HAP-1 (cell line): ENCODE measurements at regions not wholly inside any gene's neighbourhood (a gene's known extent, or its start where the extent isn't known, plus 50 kb on each side); places are given as distances from the start of the nearest gene placed in this dataset.

ENCODE experiments used
- DNase-seq, 2 experiments: peaks; one replicate each; pipeline ENCODE4 v3.0.0-alpha.2; 2016 to 2020; ENCODE audit warnings: low spot score in 2 of 2
- H3K27me3 ChIP-seq: fragments of 250-450 bp; sonication (Bioruptor Pico); 2 replicates; pipeline ENCODE4 v1.5.1; 2020; ENCODE audit warnings: low read depth, mild to moderate bottlenecking, moderate library complexity
- H3K36me3 ChIP-seq: fragments of 250-450 bp; sonication (Bioruptor Pico); replicated peaks from 2 replicates; pipeline ENCODE4 v1.5.1; 2020; ENCODE audit warnings: mild to moderate bottlenecking
- H3K4me1 ChIP-seq: fragments of 250-450 bp; sonication (Bioruptor Pico); 2 replicates; pipeline ENCODE4 v1.5.1; 2020; ENCODE audit warnings: mild to moderate bottlenecking
- H3K4me3 ChIP-seq: fragments of 250-450 bp; sonication (Bioruptor Pico); 2 replicates; pipeline ENCODE4 v1.5.1; 2020; ENCODE audit warnings: mild to moderate bottlenecking, moderate library complexity
- H3K9me3 ChIP-seq: fragments of 250-450 bp; sonication (Bioruptor Pico); 2 replicates; pipeline ENCODE4 v1.5.1; 2020; ENCODE audit warnings: mild to moderate bottlenecking, moderate library complexity
- in situ Hi-C: fragments of 300-500 bp; cut with MboI; formaldehyde crosslinking; loops from 3 replicates; pipeline ENCODE4 v1.14.3; 2020; ENCODE audit warnings: low sequenced_read_pairs, inconsistent platforms, mixed read lengths

DNA sequence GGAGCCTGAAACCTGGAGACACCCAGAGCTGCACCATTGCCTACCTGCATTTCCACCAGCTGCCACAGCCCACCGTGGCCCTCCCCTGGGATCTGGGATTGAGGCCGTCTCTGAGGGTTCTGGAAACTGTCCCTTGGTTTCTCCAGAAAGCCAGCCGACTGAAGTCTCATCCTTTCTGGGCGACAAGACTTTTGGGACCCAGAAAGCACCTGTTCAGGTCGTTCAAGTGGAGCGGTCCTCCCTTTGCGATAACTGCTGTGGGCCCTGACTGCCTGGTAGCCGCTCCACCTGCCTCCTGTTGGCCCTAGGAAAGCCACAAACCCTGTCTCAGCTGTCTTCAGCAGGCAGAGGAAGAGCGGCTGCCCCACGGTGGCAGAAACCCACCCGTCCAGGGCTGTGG lies 346.0 kb upstream of the MKI67 start:
- DNase-seq, result no peak
- no peaks in the 10 kb centered on the region for H3K27me3 ChIP-seq
- no peaks in the 10 kb centered on the region for H3K36me3 ChIP-seq
- in situ Hi-C loops, result no loop called here
- no peak overlapping the region for H3K4me3 ChIP-seq
- no peaks in the 10 kb centered on the region for H3K4me1 ChIP-seq
- no peaks in the 10 kb centered on the region for H3K9me3 ChIP-seq

- Histone ChIP-seq H3K27me3 (no peaks in the 10 kb centered on the region), H3K4me3 (no peak overlapping the region), H3K36me3 (no peaks in the 10 kb centered on the region), H3K4me1 (no peaks in the 10 kb centered on the region), H3K9me3 (no peaks in the 10 kb centered on the region)
- in situ Hi-C loops, result no loop called here
- DNase-seq, result no peak
Measured at GRCh38 chr10:128473396-128473795, 347.2 kb upstream of the MKI67 start.

GRCh38 chr10:128473911-128474310 lies 347.7 kb upstream of the MKI67 start:
- H3K36me3 ChIP-seq, result no peaks in the 10 kb centered on the region
- in situ Hi-C loops, result no loop called here
- H3K4me1 ChIP-seq, result no peaks in the 10 kb centered on the region

DNA sequence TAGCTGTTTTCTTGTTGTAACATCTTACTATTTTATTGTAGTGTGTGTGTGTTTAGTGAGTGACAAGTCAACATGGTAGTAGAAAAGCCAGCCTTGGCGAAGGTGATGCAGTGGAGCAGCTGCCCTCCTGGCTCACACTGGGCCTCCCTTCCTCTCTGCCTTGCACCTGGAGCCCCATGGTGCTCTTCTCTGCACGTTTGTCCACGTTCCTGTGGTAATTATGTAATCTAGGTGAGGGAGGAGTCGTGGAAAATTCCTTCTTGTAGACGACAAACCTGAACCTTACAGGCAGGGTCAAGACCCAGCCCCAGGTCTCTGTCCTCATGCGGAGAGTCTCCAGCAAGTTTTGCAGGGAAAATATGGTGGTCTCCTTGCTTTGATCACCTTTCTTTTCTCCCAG lies 348.3 kb upstream of the MKI67 start:
- H3K9me3 ChIP-seq, result no peaks in the 10 kb centered on the region
- DNase-seq, result no peak
- in situ Hi-C loops, result no loop called here
- no peak overlapping the region for H3K4me3 ChIP-seq
- H3K27me3 ChIP-seq, result no peaks in the 10 kb centered on the region
- H3K4me1 ChIP-seq, result no peaks in the 10 kb centered on the region
- H3K36me3 ChIP-seq, result no peaks in the 10 kb centered on the region

More at GRCh38 chr10:128473911-128474310, 347.7 kb upstream of the MKI67 start:
- DNase-seq, result no peak
- H3K9me3 ChIP-seq, result no peaks in the 10 kb centered on the region
- H3K4me3 ChIP-seq, result no peak overlapping the region
- no peaks in the 10 kb centered on the region for H3K27me3 ChIP-seq

DNA sequence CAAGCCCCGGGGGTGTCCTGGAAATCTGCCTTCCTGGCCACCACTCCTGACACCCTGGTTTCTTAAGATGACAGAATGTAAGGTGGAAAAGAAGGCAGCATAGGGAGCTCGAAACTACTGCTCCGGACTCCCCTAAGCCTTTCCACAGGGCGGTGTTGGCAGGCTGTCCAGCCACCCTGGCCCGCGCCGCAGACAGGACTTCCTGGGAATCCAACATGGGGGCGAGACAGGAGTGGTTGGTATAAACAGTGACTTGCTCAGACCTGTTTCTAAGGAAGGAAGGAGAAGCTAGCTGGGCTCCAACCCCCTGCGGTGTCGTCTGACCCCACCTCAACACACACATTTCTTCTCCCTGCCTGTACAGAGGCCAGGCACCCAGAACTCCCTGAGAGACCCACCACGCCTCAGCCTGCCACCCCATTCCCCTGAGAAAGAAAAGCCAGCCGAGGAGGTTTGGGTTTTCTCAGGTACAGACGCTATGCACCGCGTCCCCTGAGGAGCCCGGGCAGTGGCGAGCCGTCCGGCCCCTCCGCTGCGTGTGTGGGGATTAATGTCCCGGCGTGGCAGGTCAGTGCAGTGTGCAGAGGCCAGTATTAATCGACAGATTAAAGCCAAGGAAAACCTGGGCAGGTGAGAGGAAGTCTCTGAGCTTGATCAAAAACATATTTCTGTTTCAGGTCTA lies 349.6 kb upstream of the MKI67 start:
- H3K27me3 ChIP-seq, result no peaks in the 10 kb centered on the region
- no peak overlapping the region for H3K4me3 ChIP-seq
- H3K9me3 ChIP-seq, result no peaks in the 10 kb centered on the region
- no peak for DNase-seq
- no peaks in the 10 kb centered on the region for H3K36me3 ChIP-seq
- no peaks in the 10 kb centered on the region for H3K4me1 ChIP-seq
- in situ Hi-C loops, result no loop called here

- no peaks in the 10 kb centered on the region for H3K4me1 ChIP-seq
- no peaks in the 10 kb centered on the region for H3K27me3 ChIP-seq
- H3K36me3 ChIP-seq, result no peaks in the 10 kb centered on the region
- no peaks in the 10 kb centered on the region for H3K9me3 ChIP-seq
- in situ Hi-C loops, result no loop called here
- H3K4me3 ChIP-seq, result no peak overlapping the region
- no peak for DNase-seq
Measured at GRCh38 chr10:128476368-128476725, 350.1 kb upstream of the MKI67 start.

DNA sequence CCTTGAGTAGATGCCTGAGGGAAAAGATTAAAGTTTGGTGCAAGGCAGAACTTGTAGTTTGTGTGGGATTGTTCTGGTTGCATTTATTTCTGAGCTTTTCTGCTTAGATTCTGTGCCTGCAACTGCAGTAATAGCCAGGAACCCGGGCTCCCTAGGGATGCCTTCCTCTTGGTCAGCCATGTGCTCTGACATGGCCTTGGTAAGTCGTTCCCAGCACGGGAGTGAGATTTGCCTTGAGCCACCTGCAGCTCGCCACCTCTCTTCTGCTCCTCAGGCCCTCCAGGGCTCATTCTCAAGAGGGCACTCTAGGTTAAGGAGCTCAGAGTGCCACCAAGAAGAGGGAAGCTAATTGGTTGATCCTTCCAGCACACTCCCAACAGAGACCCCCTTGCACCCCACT lies 350.6 kb upstream of the MKI67 start:
- H3K9me3 ChIP-seq, result no peaks in the 10 kb centered on the region
- no peak overlapping the region for H3K4me3 ChIP-seq
- in situ Hi-C loops, result no loop called here
- DNase-seq, result no peak
- H3K4me1 ChIP-seq, result no peaks in the 10 kb centered on the region
- H3K27me3 ChIP-seq, result no peaks in the 10 kb centered on the region
- no peaks in the 10 kb centered on the region for H3K36me3 ChIP-seq

- H3K9me3 ChIP-seq, result no peaks in the 10 kb centered on the region
- H3K4me1 ChIP-seq, result no peaks in the 10 kb centered on the region
- H3K4me3 ChIP-seq, result no peak overlapping the region
- no peaks in the 10 kb centered on the region for H3K36me3 ChIP-seq
- no peak for DNase-seq
- H3K27me3 ChIP-seq, result no peaks in the 10 kb centered on the region
- in situ Hi-C loops, result no loop called here
Measured at GRCh38 chr10:128480601-128481000, 354.4 kb upstream of the MKI67 start.

DNA sequence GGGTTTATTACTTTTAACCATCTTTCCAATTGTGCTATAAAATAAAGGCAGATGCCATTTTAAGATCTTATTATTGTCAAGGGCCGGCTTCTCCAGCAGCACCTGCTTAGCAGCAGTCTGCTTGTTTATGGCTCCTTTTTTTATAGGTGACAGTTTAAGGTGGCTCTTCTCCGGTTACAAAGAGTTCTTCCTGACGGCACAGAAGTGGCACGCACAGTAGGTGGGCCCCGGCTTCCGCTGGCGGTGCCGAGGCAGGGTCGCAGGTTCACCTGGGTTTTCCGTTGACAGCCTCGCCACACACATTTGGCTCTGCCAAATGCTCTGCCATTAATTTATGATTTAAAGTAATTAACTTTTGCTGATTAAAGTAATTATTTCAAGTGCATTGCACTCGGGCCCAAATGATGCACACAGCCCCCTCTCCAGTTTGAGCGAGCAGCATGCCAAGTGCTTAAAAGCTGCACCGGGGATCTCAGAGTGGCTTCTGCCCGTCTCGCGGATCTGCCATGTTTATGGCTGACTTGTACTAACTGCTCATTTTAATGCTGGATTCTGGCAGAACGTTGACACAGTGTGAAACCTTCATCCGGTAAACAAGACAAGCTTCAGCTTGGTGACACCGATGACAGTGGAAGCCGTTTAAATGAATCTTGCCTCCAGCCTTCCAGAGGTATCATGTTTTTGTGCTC lies 355.1 kb upstream of the MKI67 start:
- H3K4me1 ChIP-seq, result no peaks in the 10 kb centered on the region
- DNase-seq, result no peak
- in situ Hi-C loops, result no loop called here
- no peaks in the 10 kb centered on the region for H3K9me3 ChIP-seq
- no peaks in the 10 kb centered on the region for H3K36me3 ChIP-seq
- no peak overlapping the region for H3K4me3 ChIP-seq
- no peaks in the 10 kb centered on the region for H3K27me3 ChIP-seq

DNA sequence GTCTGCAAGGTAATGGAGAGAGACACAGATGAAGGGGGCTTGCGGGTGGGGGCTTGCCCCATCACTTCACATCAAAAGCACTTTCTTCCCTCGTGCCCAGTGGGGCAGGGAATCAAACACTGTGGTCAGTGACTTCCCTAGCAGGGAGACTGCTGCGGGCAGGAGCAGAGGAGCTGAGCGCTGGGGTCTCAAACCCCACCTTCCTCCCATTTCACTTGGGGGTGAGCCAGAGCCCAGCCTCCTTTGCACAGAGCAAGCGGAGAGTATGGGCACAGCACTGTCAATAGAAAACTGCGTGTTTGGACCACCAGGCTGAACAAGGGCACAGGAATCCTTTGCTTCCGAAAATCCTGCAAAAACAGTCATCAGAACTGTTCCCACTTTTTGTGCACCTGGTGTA lies 355.8 kb upstream of the MKI67 start:
- no peaks in the 10 kb centered on the region for H3K4me1 ChIP-seq
- H3K36me3 ChIP-seq, result no peaks in the 10 kb centered on the region
- no peaks in the 10 kb centered on the region for H3K27me3 ChIP-seq
- DNase-seq, result no peak
- no peak overlapping the region for H3K4me3 ChIP-seq
- H3K9me3 ChIP-seq, result no peaks in the 10 kb centered on the region
- in situ Hi-C loops, result no loop called here

- H3K9me3 ChIP-seq, result no peaks in the 10 kb centered on the region
- H3K36me3 ChIP-seq, result no peaks in the 10 kb centered on the region
- in situ Hi-C loops, result no loop called here
- no peak for DNase-seq
- H3K4me3 ChIP-seq, result no peak overlapping the region
- H3K4me1 ChIP-seq, result no peaks in the 10 kb centered on the region
- no peaks in the 10 kb centered on the region for H3K27me3 ChIP-seq
Measured at GRCh38 chr10:128483216-128483615, 357.0 kb upstream of the MKI67 start.

- DNase-seq, result no peak
- Histone ChIP-seq H3K4me3 (no peak overlapping the region), H3K36me3 (no peaks in the 10 kb centered on the region), H3K9me3 (no peaks in the 10 kb centered on the region), H3K27me3 (no peaks in the 10 kb centered on the region), H3K4me1 (no peaks in the 10 kb centered on the region)
- in situ Hi-C loops, result no loop called here
Measured at GRCh38 chr10:128484041-128484440, 357.8 kb upstream of the MKI67 start.

GRCh38 chr10:128485701-128486235 lies 359.5 kb upstream of the MKI67 start:
- H3K27me3 ChIP-seq, result no peaks in the 10 kb centered on the region
- no peak for DNase-seq
- in situ Hi-C loops, result no loop called here
- no peaks in the 10 kb centered on the region for H3K36me3 ChIP-seq
- H3K4me3 ChIP-seq, result no peak overlapping the region
- no peaks in the 10 kb centered on the region for H3K9me3 ChIP-seq
- H3K4me1 ChIP-seq, result no peaks in the 10 kb centered on the region

- Histone ChIP-seq H3K4me3 (no peak overlapping the region), H3K36me3 (no peaks in the 10 kb centered on the region), H3K9me3 (no peaks in the 10 kb centered on the region), H3K4me1 (no peaks in the 10 kb centered on the region), H3K27me3 (no peaks in the 10 kb centered on the region)
- in situ Hi-C loops, result no loop called here
- DNase-seq, result no peak
Measured at GRCh38 chr10:128487517-128487916, 361.3 kb upstream of the MKI67 start.
